Stimulated activated CD8-positive, alpha-beta memory T cell treated with anti-CD3 and anti-CD28 coated beads, Interleukin-4, amount 100 ng/mL, for 24 hours (primary cell): ENCODE measurements at regions not wholly inside any gene's neighbourhood (a gene's known extent, or its start where the extent isn't known, plus 50 kb on each side); places are given as distances from the start of the nearest gene placed in this dataset.
"Not testable (repeated sequence)": the region's sequence is repeated elsewhere in the genome, so short reads cannot be mapped to it uniquely, and the experiment has no call there.

ENCODE experiments used
- DNase-seq: peaks from one replicate; pipeline ENCODE4 v3.0.0-alpha.2; 2020; ENCODE audit warnings: low read depth

DNA sequence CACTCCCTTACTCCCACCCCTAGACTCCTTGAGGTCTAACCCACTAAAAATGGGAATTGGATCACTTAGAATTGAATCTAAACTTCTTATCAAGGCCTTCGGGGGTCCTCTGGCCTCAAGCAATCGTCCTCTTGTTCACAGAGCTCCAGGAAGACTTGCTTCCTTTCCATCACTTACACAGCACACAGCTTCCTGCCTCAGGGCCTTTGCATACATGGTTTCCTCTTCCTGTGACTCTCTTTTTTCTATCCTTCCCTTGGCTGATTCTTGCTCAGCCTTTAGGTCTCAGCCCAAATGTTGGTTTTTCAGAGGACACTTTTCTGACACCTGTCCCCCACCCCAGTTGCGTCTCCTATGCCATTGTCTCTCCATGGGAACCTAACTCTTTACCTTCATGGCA is 50.0 kb upstream of the ALDH1B1 start:
- no peak for DNase-seq

DNA sequence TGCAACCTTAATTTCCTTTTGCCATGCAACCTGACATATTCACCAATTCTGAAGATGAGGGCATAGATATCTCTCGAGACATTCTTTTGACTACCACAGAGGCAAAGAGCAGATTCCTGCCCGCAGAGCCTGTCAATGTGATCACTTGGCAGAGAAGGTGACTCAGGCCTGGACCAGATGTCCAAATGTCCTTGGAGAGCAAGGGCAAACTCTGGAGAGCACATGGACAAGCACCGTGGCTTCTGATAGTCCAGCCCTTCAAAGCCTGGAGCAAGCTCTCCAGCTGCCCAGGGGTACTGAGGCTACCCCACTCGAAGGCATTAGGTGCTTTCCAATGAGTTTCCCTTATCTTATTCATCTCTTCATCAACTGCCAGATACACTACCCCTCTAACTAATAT is 50.4 kb upstream of the ALDH1B1 start:
- no peak for DNase-seq

DNA sequence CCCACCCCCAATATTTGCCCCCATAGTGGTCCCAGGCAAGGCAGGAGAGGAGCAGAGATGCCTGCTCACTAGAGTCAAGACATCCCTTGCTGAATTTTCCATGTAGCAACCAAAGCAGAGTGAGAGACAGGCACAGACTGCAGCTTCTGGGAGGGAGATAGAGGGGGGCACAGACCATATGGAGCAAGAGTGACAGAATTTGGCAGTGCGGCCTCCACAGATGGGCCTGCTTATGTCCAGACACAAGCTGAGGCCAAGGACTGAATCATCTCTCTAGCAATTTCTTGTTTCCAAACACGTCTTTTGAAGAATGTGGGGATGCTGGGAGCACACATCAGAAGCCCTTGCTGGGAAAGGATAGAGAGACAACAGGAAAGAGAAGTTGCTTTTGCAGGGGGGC is 53.0 kb upstream of the ALDH1B1 start:
- no peak for DNase-seq

DNA sequence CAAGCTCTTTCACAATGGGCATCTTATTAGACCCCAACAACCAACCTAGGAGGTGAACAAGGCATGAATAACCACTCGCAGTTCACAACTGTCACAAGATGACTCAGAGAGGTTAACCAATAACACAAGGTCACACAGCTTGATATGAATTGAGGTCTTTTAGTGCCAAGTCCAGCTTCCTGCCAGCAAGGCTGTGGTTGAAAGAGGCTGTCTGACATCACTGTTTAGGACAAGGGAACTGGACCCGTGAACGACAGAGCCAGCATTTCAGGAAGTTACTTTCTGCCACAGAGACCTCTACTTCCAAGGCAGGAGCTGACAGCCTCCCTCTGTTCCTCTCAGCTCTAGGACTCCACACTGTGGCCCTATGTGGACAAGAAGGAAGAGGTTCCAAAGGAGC is 53.4 kb upstream of the ALDH1B1 start:
- DNase-seq, result no peak

DNA sequence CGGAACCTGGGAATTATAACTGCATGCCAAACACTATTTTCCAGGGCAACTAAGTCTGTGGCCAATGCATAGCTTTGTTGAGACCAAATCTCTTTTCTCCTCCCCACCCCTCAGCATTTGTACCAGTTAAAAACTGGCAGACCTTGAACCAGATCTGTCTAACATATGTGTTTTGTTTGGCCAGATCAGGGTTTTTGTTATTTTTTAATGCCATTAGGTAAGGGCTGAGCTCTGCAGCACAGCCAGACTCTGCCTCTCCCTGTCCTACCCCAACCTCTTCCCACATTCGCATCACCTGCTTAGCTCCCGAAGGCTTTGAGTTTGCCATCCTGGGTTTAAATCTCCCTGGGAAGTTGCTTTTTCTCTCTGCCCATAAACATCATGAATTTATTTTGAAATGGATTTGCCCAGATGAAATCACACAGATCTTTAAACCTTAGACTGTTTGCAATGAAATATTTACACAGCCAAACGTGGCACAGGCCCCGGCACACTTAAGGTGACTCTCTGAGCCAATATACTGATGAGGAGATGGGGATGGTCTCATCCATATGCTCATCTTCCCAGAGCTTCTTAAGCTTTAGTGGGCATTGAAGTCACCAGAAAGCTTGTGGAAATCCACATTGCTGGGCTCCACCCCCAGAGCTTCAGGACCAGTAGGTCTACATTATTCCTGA is 54.0 kb upstream of the ALDH1B1 start:
- no peak for DNase-seq

DNA sequence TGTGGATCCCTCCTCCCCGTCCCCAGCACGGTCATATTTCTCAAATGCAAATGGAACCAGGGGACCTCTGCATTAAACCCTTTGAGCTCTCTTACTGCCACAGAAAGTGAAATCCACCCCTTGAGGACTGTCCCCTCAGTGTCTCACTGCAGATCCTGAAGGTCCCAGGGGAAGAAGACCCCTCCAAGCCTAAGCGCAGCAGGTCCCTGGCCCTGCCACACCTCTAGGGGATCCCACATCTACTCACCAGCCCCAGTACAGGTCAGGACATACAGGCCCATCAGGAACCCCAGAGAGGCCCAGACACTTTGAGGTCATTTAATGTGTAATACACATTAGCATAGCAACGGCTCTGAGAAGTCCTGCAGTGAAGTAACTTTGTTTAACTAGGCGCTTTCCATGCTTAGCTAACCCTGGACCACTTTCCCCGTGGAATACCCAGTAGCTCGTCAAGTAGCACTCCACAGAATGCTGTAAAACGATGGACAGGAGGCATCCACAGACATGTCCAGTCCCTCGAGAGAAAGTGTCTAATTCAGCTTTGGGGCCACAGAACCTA is 54.7 kb upstream of the ALDH1B1 start:
- DNase-seq, result no peak

DNA sequence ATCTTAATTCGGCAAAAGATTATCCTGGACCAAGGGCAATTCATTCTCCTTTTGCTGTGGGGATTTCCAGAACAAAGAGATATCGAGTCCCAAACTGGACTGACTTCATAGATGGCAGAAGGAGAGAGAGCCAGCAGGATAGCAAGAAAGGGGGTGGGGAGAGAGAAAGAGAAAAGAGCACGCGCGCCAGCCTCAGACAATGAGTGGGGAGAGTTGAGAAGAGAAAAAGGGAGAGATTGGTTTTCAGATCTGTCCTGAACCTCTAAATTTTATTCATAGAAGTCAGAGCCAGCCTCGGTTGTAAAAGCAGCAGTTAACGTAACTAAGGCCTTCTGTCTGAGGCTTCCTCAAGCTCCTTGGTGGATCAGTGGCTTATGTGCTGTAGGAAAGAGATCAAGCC is 55.3 kb upstream of the ALDH1B1 start:
- DNase-seq, result no peak

DNA sequence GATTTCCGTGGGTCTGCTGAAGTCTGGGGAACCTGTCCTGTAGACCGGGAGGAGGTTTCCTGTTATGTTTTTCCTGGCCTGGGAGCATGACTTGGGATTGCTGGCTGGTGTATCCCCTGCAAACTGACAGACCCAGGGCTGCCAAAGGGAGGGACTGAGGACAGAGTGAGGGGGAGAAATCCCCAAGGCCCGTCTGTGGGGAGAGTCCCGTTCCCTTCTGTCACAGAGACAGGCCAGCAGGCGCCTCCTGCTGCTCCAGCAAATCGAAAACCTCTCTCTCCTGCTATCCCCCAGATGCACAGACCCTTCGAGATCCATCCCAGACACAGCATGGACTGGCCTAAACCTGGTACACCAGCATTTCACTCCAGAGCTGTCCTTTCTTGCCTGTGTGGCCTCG is 56.2 kb upstream of the ALDH1B1 start:
- DNase-seq, result no peak

DNA sequence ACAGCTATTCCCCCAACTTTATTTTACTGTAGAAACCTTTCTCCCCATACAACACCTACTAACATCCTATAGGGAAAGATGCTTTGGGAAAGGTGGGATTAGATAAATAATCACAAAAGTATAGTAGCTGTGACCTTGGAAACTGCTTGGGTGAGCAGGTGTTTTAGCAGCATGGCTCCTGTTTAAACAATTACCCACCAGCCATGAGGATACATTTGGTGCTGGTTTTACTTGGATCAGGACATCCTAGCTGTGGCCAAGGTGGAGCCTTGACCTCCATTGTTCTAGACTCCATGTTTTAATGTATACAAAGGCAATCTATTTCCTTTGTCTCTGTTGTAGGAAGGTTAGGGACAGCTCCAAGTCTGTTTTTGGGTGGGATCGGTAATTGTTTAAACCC is 56.8 kb upstream of the ALDH1B1 start:
- DNase-seq, result no peak

DNA sequence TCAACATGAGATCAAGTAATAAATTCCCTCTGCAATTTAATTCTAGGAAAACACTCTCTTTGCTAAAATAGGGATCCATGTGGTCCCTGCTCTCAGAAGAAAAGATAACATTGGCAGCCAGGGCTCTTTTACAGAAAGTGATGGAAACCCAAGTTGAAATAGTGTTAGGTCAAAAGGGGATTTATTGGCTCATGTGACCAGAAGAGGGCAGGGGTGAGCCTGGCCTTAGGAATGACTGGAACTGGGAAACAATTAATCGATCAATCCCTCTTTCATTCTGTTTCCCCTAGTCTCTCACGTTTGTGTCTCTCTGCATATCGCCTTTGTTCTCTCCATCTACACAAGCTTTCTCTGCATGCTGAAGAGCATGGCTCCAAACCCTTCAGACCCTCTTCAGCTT is 58.3 kb upstream of the ALDH1B1 start:
- DNase-seq, result no peak

DNA sequence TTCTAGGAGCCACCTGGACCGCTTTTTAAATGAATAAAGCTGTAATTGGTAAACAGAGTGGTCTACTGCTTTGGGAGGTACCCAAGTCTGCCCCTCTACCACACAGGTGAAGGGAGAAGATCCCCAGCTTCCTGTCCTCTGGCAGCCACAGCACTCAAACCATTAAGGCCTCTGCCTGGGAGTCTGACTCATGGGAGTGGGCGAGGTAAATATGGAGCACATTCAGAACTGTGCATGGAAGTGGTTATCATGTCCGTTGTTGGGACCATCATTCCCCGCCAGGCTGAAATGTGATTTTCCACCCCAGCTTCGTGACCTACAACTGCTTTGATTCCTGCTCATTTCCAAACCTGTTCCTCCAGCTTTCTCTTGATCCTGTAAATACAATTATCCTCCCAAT is 59.5 kb upstream of the ALDH1B1 start:
- no peak for DNase-seq

DNA sequence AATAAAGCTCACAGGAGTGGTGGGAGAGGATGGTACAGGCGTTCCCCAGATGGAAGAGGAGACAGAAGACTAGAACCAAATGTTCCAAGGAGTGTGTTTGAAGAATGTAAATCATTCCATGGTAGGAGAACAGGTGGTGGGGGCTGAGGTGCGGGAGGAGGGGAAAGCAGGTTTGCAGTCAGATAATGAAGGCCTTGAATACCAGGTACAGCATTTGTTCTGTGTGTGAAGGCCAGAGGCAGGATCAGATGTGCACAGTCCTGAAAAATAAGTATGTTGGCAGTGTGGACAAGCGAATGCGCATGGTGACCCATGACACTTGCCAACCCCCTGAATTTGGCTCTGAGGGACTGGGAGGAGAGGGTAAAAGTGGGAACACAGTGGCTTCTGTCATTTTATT is 59.9 kb upstream of the ALDH1B1 start:
- no peak for DNase-seq

DNA sequence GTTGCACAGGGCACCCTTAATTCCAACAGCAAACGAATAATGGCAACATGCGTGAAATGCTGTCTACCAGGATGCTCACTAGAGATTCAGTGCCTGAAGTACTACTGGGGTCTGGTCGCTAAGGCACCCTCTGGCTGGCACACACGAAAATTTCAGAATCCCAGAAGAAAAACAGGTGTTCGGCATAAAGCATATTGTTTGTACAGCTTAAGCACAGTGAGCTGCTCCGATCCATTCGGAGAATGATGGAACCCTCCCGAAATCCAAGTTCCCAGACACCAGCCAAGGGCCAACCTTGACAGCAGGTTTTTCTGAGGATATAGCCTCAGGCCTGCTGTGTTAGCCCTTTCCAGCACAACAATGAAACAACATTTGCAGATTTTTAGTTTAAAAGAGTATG is 61.4 kb upstream of the ALDH1B1 start:
- DNase-seq, result no peak

DNA sequence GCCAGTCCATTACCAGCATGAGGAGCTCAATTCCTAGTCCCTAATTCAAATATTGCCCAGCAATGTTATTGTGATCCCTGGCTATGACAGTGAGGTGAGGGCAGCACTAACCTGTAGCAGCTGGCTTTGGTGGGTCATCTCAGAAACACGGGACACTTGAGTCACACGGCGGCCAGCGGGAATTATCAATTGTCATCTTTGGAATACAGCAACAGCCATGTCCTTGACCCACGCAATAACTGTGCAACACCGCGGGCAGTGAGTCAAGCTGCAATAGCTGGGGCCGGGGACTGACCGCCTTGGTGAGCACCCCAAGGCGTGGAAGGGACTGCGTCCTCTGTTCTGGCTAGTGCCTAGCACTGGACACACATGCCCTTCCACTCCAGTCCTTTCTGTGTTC is 62.5 kb upstream of the ALDH1B1 start:
- no peak for DNase-seq

DNA sequence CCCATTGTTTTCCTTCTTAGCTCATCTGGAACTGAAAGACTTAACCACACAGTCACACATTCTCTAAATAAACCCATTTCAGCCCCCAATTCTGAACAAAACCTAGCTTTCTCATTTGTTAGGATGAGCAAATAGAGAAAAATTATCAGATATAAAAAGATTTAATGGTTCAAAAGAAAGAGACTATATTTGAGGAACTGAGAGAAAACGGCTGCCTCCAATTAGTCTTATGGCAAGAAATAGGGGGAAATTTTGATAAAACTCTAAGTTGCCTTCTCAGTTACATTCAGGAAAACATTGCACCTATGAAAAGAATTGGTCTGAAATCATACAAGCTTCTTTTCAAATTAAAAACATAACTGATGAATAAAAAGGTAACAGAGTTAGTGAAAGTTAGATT is 63.7 kb upstream of the ALDH1B1 start:
- no peak for DNase-seq

DNA sequence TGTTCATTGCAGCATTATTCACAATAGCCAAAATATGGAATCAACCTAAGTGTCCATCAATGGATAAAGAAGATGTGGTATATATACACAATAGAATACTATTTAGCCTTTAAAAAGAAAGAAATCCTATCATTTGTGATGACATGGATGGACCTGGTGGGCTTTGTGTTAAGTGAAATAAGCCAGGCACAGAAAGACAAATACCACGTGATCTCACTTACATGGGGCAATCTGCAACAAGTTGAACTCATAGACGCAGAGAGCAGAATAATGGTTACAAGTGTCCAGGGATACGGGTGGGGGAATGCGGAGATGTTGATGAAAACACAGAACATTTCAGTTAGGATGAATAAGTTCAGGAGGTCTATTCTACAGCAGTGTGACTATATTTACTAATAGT is 66.4 kb upstream of the ALDH1B1 start:
- DNase-seq, result no peak

DNA sequence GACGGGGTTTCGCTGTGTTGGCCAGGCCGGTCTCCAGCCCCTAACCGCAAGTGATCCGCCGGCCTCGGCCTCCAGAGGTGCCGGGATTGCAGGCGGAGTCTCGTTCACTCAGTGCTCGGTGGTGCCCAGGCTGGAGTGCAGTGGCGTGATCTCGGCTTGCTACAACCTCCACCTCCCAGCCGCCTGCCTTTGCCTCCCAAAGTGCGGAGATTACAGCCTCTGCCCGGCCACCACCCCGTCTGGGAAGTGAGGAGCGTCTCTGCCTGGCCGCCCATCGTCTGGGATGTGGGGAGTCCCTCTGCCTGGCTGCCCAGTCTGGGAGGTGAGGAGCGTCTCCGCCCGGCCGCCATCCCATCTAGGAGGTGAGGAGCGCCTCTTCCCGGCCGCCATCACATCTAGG is 68.3 kb upstream of the ALDH1B1 start:
- not testable (repeated sequence) for DNase-seq

DNA sequence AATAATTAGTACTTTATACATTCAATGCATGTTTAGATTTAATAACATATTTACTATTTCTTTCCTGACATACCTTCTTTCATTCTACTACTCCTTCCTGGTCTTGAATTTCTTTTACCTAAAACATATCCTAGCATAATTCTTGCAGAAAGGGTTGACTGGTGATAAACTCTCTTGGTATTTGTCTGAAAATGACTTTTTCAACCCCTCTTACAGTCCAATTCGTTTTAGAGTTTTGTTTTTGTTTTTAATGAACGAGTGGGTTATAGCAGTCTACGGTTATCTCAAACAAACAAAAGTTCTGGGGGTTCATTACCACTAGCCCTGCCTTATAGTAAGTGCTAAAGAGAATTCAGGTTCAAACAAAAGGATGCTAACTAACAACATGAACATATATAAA is 69.6 kb upstream of the ALDH1B1 start:
- no peak for DNase-seq

DNA sequence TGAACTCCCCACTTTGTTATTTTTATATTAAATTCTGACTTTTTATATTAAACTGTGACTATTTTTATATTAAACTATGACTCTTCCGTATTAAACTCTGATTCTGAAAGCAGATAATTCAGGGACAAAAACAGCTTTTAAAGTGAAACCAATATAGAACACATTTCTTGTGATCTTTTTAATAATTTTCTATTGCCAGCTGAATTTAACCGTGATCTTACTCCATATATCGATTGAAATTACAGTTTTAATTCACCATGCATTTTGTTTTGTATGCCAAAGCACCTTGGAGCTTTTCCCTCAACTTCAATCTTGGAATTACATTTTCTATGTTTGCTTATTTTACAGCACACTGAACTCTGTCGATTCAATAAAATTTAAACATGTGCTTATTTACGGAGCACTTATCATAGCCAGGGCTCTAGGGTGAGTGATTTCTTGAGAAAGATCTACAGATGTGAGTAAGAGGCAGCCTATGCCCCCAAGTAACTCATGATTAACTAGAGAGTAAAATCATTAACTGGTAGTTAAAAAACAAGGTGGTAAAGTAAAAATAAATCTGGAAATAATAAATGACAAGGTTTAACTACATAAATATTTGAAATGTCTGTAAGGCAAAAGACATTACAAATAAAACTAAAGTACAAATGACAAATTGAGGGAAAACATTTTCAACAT is 72.9 kb upstream of the ALDH1B1 start:
- DNase-seq, result no peak

DNA sequence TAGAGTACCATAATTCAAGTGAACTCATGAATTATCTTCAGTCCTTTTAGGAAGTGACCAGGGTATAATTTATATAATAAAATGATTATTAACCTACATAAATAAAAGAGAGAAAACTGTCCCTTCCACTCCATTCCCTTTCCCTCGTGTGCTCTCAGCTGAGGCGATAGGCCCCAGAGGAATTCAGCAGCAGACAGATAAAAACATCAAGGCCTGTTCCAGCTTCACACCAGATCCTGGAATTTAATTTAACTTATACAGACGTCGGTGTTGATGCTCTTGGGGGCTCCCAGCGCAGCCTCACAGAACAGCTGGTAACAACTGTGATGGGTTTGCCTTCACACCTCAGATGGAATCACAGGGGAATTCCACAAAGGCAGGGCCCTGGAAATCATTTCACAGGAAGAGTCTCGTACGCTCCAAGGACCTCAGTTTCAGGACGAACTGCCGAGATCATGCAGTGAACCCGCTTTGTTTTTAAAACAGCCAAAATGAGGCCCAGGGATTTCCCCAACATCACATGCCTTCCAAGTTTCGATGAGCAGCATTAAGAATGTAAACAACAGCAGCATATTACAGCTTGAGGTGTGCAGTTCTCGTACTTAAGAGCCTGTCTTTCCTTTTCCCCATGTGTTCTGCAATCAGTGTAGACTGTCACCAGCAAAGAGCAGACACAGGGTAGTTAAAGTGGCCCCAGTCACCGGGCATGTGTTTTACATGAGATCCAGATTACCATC is 73.6 kb upstream of the ALDH1B1 start:
- no peak for DNase-seq

DNA sequence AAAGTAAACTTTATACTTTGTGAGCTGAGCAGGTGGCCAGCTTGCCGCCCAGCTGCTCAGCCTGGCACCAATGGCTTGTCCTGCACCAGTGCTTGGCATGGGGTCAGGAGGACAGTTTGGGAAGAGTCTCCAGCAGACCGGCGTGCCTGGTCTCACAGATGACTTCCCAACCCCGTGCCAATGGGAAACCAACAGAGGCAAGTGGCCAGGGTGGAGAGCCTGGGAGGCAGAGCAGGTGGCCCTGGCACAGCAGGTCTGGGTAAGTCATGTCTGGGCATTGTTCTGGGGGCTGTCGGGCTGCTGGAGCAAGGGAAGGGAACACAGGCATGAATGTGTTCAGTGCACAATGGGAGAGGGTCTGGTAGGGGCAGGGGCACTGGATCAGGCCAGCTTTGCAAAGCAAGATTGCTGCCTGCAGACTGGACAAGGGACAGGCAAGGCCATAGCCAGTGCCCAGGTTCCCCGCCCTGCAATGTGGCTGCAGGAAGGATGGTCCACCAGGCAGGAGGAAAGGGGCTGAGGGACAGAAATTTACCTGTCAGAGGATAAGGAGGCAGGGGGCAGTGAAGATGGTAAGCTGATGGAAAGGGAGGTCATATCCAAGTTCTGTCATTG is 76.2 kb upstream of the ALDH1B1 start:
- no peak for DNase-seq

DNA sequence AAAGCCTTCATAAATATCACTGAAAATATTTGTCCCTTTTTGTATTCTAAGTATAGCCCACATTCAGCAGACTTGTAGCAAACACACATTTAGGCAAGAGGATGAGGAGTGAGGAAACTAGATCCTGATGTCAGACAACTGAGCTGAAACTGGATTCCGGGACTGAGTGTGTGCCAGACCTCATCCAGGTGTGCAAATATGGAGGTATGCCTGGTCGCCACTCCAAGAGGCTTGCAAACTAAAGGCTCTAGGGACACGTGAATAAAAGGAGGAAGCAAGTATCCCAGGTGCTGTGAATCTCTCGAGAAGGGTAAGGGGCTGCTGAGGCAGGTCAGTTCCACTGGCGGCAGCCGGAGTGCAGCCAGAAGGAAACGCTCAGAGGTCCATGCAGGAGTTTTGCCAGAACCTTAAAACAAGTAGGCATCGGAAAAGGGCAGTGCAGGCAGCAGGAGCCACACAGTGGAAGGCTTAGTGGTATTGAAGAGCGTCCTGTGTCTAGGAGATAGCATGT is 77.4 kb upstream of the ALDH1B1 start:
- DNase-seq, result no peak

DNA sequence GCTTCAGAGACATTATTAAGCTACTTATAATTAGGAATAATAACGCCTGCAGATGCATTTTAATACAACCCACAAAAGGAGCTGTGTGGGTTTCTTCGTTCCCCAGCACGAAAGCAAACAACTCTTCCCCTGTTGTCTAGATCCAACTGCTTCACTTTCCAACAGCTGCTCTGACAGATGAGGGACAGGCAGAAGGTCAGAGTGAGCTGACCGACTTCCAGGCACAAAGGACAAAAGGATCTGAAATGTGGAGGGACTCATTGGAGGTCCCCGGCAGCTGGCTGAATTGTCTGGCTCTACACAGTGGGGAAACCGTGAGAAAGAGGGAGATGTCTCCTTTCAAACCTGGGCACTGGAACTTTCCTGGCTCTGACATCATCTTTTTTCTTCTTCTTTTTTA is 79.1 kb upstream of the ALDH1B1 start:
- DNase-seq, result no peak
